Left forelimb (tissue), 1 donor: ENCODE measurements at regions not wholly inside any gene's neighbourhood (a gene's known extent, or its start where the extent isn't known, plus 50 kb on each side); places are given as distances from the start of the nearest gene placed in this dataset.
"Not testable (repeated sequence)": the region's sequence is repeated elsewhere in the genome, so short reads cannot be mapped to it uniquely, and the experiment has no call there.

Source experiments
- DNase-seq: peaks from one replicate; pipeline ENCODE4 v3.0.0-alpha.2; 2018; ENCODE audit warnings: low spot score

- DNase-seq: no peak
Observed at GRCh38 chr12:47610686-47611252, 95.1 kb downstream of the RPAP3 start.

- no peak for DNase-seq
Observed at GRCh38 chr12:47609806-47610205, 96.0 kb downstream of the RPAP3 start.

DNA sequence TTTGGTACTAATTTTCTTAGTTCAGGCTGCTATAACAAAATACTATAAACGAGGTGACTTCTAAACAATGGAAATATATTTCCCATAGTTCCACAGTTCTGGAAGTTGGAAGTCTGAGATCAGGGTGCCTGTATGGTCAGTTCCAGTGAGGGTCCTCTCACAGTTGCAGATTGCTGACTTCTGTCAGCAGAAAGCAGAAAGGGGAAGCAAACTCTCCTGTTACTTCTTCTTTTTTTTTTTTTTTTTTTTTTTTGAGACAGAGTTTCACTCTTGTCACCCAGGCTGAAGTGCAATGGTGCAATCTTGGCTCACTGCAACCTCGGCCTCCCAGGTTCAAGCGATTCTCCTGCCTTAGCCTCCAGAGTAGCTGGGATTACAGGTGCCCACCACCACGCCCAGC is 97.2 kb downstream of the RPAP3 start:
- not testable (repeated sequence) for DNase-seq

GRCh38 chr12:47604221-47604873 is 101.5 kb downstream of the RPAP3 start:
- DNase-seq: no peak

DNA sequence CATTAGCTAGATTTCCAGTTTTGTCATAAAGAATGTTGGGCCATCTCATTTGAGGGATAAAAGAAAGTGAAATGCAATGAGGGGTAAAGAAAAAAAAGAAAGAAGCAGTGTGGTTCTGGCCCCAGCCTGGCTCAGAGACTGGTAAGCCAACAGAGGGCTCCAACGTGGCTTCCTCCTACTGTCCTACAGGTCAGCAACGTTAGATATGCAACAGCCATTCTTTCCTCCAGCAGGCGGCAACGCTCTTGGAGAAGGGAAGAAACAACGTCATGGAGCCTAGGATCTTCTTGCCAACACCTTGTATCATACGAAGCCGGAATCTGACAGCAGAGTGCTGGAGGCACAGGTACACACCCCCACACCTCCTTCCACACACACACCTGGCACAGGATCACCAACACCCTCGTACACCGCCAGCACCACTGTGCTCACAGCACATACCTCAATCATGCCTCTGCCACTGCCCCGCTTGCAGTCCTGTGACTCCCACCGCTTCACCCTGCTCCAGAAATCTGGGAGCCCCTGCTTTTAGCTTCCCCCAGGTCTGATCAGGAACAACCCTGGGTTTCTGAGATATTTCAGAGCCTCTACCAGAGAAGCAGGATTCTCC is 102.8 kb downstream of the RPAP3 start:
- DNase-seq: no peak

- no peak for DNase-seq
Observed at GRCh38 chr12:47602325-47602724, 103.5 kb downstream of the RPAP3 start.

DNA sequence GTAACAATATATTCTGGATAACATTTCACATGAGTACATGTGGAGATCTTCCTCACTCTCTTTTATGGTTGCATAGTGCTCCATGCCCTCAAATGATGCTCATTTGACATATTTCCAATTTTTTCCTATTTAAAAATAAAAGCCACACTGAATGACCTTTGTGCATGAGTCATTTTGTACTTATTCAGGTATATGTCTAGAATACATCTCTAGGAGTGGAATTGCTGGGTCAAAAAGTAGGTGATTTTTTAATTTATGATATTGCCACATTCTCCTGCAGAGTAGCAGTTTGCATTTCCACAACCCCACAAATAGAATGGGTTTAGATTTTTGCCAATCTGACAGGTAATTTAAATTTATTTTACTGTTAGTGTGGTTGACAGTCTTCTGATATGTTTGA is 104.8 kb downstream of the RPAP3 start:
- DNase-seq: no peak

DNA sequence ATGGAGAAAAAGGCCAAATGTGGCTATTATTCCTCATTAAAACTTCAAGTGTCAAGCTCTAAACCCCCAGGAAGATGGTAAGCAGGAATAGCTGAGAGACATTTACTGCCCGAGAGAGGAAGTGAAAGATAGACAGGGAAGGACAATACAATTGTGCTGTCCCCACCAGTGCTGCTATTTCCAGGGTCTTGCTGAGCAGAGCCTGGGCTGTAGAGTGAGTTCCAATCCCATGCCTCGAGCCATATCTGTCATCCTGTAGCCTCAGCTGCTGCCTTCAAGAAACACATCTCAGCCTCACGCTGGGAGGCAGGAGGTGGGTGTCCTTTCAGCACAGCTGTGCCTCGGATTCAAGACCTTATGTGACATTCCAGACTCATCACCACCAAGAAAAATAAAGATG is 114.0 kb downstream of the RPAP3 start:
- no peak for DNase-seq

- no peak for DNase-seq
Observed at GRCh38 chr12:47591361-47591791, 114.5 kb downstream of the RPAP3 start.

- DNase-seq: no peak
Observed at GRCh38 chr12:47590771-47591360, 115.0 kb downstream of the RPAP3 start.

- DNase-seq: no peak
Observed at GRCh38 chr12:47586952-47587669, 118.7 kb downstream of the RPAP3 start.

DNA sequence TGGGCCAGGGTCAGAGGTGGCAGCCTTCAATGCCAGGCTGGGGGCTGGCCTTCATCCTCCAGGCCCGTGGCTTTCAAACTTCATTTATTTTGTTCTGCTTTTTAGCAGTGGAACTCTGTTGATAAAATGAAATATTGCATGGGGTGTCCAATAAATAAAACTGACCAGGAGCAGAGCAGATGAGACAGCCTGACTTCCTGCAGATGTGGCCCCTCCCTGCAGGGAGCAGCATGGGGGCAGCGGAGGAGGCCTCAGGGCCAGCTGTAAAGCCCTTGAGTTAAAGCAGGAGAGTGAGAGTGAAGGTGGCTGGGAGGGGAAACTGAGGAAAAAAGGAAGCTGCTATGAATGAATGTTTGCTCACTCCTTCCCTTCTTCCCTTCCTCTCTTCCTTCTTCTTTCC is 120.3 kb downstream of the RPAP3 start:
- DNase-seq: no peak

GRCh38 chr12:47578836-47579235 is 127.0 kb downstream of the RPAP3 start:
- DNase-seq: no peak

- DNase-seq: no peak
Observed at GRCh38 chr12:47577206-47577989, 128.4 kb downstream of the RPAP3 start.

- DNase-seq: no peak
Observed at GRCh38 chr12:47576289-47576945, 129.4 kb downstream of the RPAP3 start.

- DNase-seq: no peak
Observed at GRCh38 chr12:47574252-47575021, 131.4 kb downstream of the RPAP3 start.

DNA sequence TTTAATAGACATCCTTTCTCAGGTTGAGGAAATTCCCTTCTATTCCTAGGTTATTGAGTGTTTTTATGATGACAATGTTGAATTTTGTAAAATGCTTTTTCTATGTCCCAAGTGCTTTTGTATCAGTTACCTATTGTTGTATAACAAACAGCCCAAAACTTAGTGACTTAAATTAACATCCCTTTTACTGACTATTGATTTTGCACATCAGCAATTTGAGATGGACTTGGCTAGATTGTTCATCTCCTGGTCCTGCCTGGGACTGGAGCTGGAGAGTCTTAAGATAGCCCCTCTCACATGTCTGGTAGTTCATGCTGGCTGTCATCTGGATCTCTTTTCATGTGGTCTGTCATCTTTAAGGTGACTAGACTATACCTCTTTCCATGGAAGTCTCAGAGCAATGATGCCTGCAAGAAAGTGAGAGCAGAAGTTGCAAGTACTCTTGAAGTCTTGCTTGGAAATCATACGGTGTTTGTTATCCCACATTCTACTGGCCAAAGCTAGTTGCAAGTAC is 132.6 kb downstream of the RPAP3 start:
- no peak for DNase-seq

DNA sequence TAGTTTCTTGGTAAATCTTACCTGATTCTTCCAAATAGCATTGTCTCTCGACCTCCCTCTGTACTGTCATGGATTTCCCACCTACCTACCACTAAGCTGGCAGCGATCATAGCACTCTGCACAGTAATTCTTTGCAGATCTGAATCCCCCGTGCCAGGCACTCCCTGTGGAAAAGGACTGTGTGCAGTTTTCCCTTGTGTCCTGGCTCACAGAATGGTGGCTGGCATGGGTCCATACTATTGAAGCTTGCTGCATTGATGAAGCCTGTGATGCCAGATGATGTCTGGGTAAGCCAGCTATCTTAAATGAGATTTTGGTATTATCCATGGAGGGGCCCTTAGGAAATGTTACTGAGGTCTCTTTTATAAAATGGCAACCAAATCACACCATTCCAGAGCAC is 135.7 kb downstream of the RPAP3 start:
- no peak for DNase-seq

DNA sequence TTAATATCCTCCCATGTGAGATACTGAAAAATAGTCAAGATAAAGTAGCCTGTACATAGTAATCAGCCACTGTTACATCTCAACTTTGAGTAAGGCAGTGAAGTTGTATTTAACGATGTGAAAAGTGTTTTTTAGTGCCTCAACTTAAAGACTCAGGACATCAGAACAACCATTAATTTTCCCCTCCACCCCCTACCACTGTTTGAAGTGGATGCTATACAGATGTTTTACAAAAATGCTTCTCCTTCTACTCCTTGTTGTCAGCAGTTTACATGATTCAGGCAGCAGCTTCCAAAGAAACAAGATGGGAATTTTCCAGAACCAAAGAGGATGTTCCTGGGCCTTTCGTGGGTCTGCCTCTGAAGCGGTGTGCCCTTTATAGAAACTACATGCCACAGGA is 143.6 kb downstream of the RPAP3 start:
- no peak for DNase-seq

DNA sequence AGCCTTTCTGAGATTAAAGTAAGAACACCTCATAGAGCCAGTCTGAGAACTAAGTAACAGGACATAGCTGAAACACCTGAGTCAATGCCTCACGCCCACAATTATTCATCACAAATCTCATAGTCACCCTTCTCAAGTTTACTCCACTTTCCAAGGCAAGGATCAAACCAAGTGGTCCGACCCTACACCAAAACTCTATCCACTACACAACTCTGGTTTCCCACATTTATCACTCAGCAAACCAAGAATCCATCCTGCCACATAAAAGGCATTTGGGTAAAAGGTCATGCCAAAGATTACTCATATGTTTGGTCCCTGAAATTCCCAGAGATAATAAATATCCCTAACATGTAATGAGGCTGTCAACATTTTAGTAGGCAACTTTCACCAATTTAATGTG is 144.1 kb downstream of the RPAP3 start:
- no peak for DNase-seq
